Astrocyte (in vitro differentiated cells and primary cell): ENCODE measurements at regions not wholly inside any gene's neighbourhood (a gene's known extent, or its start where the extent isn't known, plus 50 kb on each side); places are given as distances from the start of the nearest gene placed in this dataset.
"Not testable (repeated sequence)": the region's sequence is repeated elsewhere in the genome, so short reads cannot be mapped to it uniquely, and the experiment has no call there.

Source experiments
- DNase-seq: peaks from one replicate; pipeline ENCODE4 v3.0.0-alpha.2; 2010; ENCODE audit warnings: low read depth
- FAIRE-seq: peaks from 2 replicates; lab custom pipeline; 2011; peaks lifted over from hg19 to GRCh38; lab: Jason Lieb, UNC
- H2AFZ ChIP-seq: 2 replicates; pipeline ENCODE4 v1.6.0; 2012; ENCODE audit warnings: low read depth, low read length, inconsistent platforms
- H3K27ac ChIP-seq: 2 replicates; pipeline ENCODE4 v1.5.1; 2011; ENCODE audit warnings: low read depth, low read length, inconsistent platforms
- H3K27me3 ChIP-seq: 2 replicates; pipeline ENCODE4 v1.6.0; 2011; ENCODE audit warnings: low read length, inconsistent platforms; ENCODE audit not compliant: insufficient read depth
- H3K36me3 ChIP-seq: 2 replicates; pipeline ENCODE4 v1.5.1; 2011; ENCODE audit warnings: low read length, inconsistent platforms; ENCODE audit not compliant: insufficient read depth
- H3K4me1 ChIP-seq: 2 replicates; pipeline ENCODE4 v1.5.1; 2011; ENCODE audit warnings: low read length, inconsistent platforms; ENCODE audit not compliant: insufficient read depth
- H3K4me2 ChIP-seq: 2 replicates; pipeline ENCODE4 v1.6.0; 2012; ENCODE audit warnings: low read length, inconsistent platforms
- H3K4me3 ChIP-seq: 2 replicates; pipeline ENCODE4 v1.5.1; 2011; ENCODE audit warnings: low read depth, mild to moderate bottlenecking, low read length, inconsistent platforms; ENCODE audit not compliant: insufficient read depth
- H3K79me2 ChIP-seq: 2 replicates; pipeline ENCODE4 v1.6.0; 2012; ENCODE audit warnings: mild to moderate bottlenecking, low read length, inconsistent platforms; ENCODE audit not compliant: insufficient read depth
- H3K9ac ChIP-seq: 2 replicates; pipeline ENCODE4 v1.6.0; 2012; ENCODE audit warnings: mild to moderate bottlenecking, low read length, inconsistent platforms
- H3K9me3 ChIP-seq: 2 replicates; pipeline ENCODE4 v1.5.1; 2012; ENCODE audit warnings: low read depth, mild to moderate bottlenecking, low read length, inconsistent platforms; ENCODE audit not compliant: insufficient read depth
- H4K20me1 ChIP-seq: 2 replicates; pipeline ENCODE4 v1.6.0; 2012; ENCODE audit warnings: low read length, inconsistent platforms; ENCODE audit not compliant: insufficient read depth
- H3K27ac Mint-ChIP-seq: one replicate; pipeline ENCODE4 v1.8.0; 2021; ENCODE audit warnings: mild to moderate bottlenecking, mixed read lengths; ENCODE audit not compliant: unreplicated experiment
- H3K27me3 Mint-ChIP-seq: one replicate; pipeline ENCODE4 v1.8.0; 2021; ENCODE audit warnings: low read depth, mixed read lengths; ENCODE audit not compliant: unreplicated experiment
- H3K36me3 Mint-ChIP-seq: one replicate; pipeline ENCODE4 v1.8.0; 2021; ENCODE audit warnings: low read depth, mixed read lengths; ENCODE audit not compliant: unreplicated experiment
- H3K4me1 Mint-ChIP-seq: one replicate; pipeline ENCODE4 v1.8.0; 2021; ENCODE audit warnings: low read depth, mixed read lengths; ENCODE audit not compliant: unreplicated experiment
- H3K4me3 Mint-ChIP-seq: one replicate; pipeline ENCODE4 v1.8.0; 2021; ENCODE audit warnings: mild to moderate bottlenecking, moderate library complexity, mixed read lengths; ENCODE audit not compliant: unreplicated experiment
- H3K9me3 Mint-ChIP-seq: one replicate; pipeline ENCODE4 v1.8.0; 2021; ENCODE audit warnings: mild to moderate bottlenecking, mixed read lengths; ENCODE audit not compliant: unreplicated experiment
- CTCF ChIP-seq: IDR thresholded peaks from 2 replicates; pipeline ENCODE4 v1.5.1; 2011; ENCODE audit warnings: low read depth, mild to moderate bottlenecking, inconsistent platforms, low read length, moderate library complexity; ENCODE audit not compliant: insufficient read depth
- EZH2 ChIP-seq: IDR thresholded peaks from 2 replicates; pipeline ENCODE4 v1.6.1; 2012; ENCODE audit warnings: mild to moderate bottlenecking, low read length, inconsistent platforms; ENCODE audit not compliant: insufficient read depth

GRCh38 chr18:70700496-70700895, 411.7 kb downstream of the SOCS6 start:
- no peaks in the 10 kb centered on the region for H3K36me3 Mint-ChIP-seq
- no peaks in the 10 kb centered on the region for H3K36me3 ChIP-seq
- no peaks in the 10 kb centered on the region for H3K4me1 Mint-ChIP-seq
- no peaks in the 10 kb centered on the region for H3K27me3 ChIP-seq
- H3K4me3 Mint-ChIP-seq, result no peak overlapping the region
- H3K4me1 ChIP-seq, result no peaks in the 10 kb centered on the region
- no peaks in the 10 kb centered on the region for H4K20me1 ChIP-seq
- no peaks in the 10 kb centered on the region for H3K79me2 ChIP-seq
- FAIRE-seq (no peak), DNase-seq (no peak)
- H3K27ac ChIP-seq, result no peak overlapping the region
- H3K9me3 ChIP-seq, result no peaks in the 10 kb centered on the region
- H3K9me3 Mint-ChIP-seq, result peaks cover 2% of the 10 kb centered on the region
- H3K27me3 Mint-ChIP-seq, result no peaks in the 10 kb centered on the region
- H3K9ac ChIP-seq, result no peak overlapping the region
- no peak for TF ChIP-seq EZH2
- TF ChIP-seq CTCF, result no peak
- no peak overlapping the region for H3K27ac Mint-ChIP-seq
- H2AFZ ChIP-seq, result no peak overlapping the region
- H3K4me3 ChIP-seq, result no peak overlapping the region
- H3K4me2 ChIP-seq, result no peak overlapping the region

GRCh38 chr18:70698574-70698973, 409.7 kb downstream of the SOCS6 start:
- no peak overlapping the region for H3K27ac Mint-ChIP-seq
- H2AFZ ChIP-seq, result no peak overlapping the region
- H3K27me3 ChIP-seq, result no peaks in the 10 kb centered on the region
- H3K36me3 ChIP-seq, result no peaks in the 10 kb centered on the region
- DNase-seq (no peak), FAIRE-seq (no peak)
- H3K4me1 ChIP-seq, result no peaks in the 10 kb centered on the region
- H4K20me1 ChIP-seq, result no peaks in the 10 kb centered on the region
- H3K27me3 Mint-ChIP-seq, result no peaks in the 10 kb centered on the region
- no peak overlapping the region for H3K4me3 ChIP-seq
- H3K9me3 ChIP-seq, result no peaks in the 10 kb centered on the region
- TF ChIP-seq CTCF, result no peak
- no peak for TF ChIP-seq EZH2
- no peak overlapping the region for H3K27ac ChIP-seq
- no peak overlapping the region for H3K4me3 Mint-ChIP-seq
- H3K36me3 Mint-ChIP-seq, result no peaks in the 10 kb centered on the region
- peaks cover 2% of the 10 kb centered on the region for H3K9me3 Mint-ChIP-seq
- no peaks in the 10 kb centered on the region for H3K79me2 ChIP-seq
- H3K4me2 ChIP-seq, result no peak overlapping the region
- no peak overlapping the region for H3K9ac ChIP-seq
- no peaks in the 10 kb centered on the region for H3K4me1 Mint-ChIP-seq

GRCh38 chr18:70693246-70693645, 404.4 kb downstream of the SOCS6 start:
- no peaks in the 10 kb centered on the region for H3K27me3 Mint-ChIP-seq
- H3K9ac ChIP-seq, result no peak overlapping the region
- no peaks in the 10 kb centered on the region for H3K36me3 Mint-ChIP-seq
- H3K4me3 ChIP-seq, result no peak overlapping the region
- no peaks in the 10 kb centered on the region for H3K4me1 ChIP-seq
- H3K36me3 ChIP-seq, result no peaks in the 10 kb centered on the region
- no peaks in the 10 kb centered on the region for H3K79me2 ChIP-seq
- H3K27me3 ChIP-seq, result no peaks in the 10 kb centered on the region
- H3K9me3 Mint-ChIP-seq, result peaks cover under 1% of the 10 kb centered on the region
- H3K4me1 Mint-ChIP-seq, result no peaks in the 10 kb centered on the region
- peak overlapping the region; percentile 48 for H3K4me2 ChIP-seq
- peak overlapping the region; percentile 47 for H2AFZ ChIP-seq
- FAIRE-seq (no peak), DNase-seq (no peak)
- H3K4me3 Mint-ChIP-seq, result no peak overlapping the region
- H3K27ac ChIP-seq, result no peak overlapping the region
- no peak overlapping the region for H3K27ac Mint-ChIP-seq
- H4K20me1 ChIP-seq, result no peaks in the 10 kb centered on the region
- TF ChIP-seq EZH2, result no peak
- no peak for TF ChIP-seq CTCF
- no peaks in the 10 kb centered on the region for H3K9me3 ChIP-seq

- not testable (repeated sequence) for H3K9me3 Mint-ChIP-seq, H3K4me3 Mint-ChIP-seq, H3K27ac ChIP-seq, H3K79me2 ChIP-seq, H3K4me1 ChIP-seq, H3K4me3 ChIP-seq, H3K4me2 ChIP-seq, H4K20me1 ChIP-seq, H3K36me3 ChIP-seq, FAIRE-seq, H3K9ac ChIP-seq, H3K4me1 Mint-ChIP-seq, H3K27ac Mint-ChIP-seq, H3K27me3 Mint-ChIP-seq, DNase-seq, H3K36me3 Mint-ChIP-seq, H2AFZ ChIP-seq, H3K9me3 ChIP-seq, H3K27me3 ChIP-seq
These were observed 400.9 kb downstream of the SOCS6 start for GRCh38 chr18:70689765-70690164.
